Progenitor cell of endocrine pancreas (in vitro differentiated cells): ENCODE measurements at regions not wholly inside any gene's neighbourhood (a gene's known extent, or its start where the extent isn't known, plus 50 kb on each side); places are given as distances from the start of the nearest gene placed in this dataset.
A peak's percentile ranks its signal among the peaks of the same experiment; 100 is the strongest.

ENCODE experiments used
- DNase-seq: peaks from one replicate; pipeline ENCODE4 v3.0.0; 2021; ENCODE audit warnings: low spot score; ENCODE audit not compliant: unreplicated experiment
- H3K27ac Mint-ChIP-seq: 2 replicates; pipeline ENCODE4 v1.8.0; 2021; ENCODE audit warnings: mild to moderate bottlenecking, moderate library complexity, mixed read lengths
- H3K27me3 Mint-ChIP-seq: 2 replicates; pipeline ENCODE4 v1.8.0; 2021; ENCODE audit warnings: mixed read lengths
- H3K36me3 Mint-ChIP-seq: 2 replicates; pipeline ENCODE4 v1.8.0; 2022; ENCODE audit warnings: mixed read lengths; ENCODE audit not compliant: insufficient read depth
- H3K4me1 Mint-ChIP-seq: 2 replicates; pipeline ENCODE4 v1.8.0; 2021; ENCODE audit warnings: low read depth, mixed read lengths
- H3K4me3 Mint-ChIP-seq: 2 replicates; pipeline ENCODE4 v1.8.0; 2021; ENCODE audit warnings: low read depth, mild to moderate bottlenecking, moderate library complexity, mixed read lengths
- H3K9me3 Mint-ChIP-seq: 2 replicates; pipeline ENCODE4 v1.8.0; 2021; ENCODE audit warnings: low read depth, mixed read lengths
- TF ChIP-seq, protein P1 (sequence below): fragments of 200-600 bp; sonication (generic); IDR thresholded peaks from one replicate; pipeline ENCODE4 v1.5.0; 2021; ENCODE audit warnings: antibody characterized with exemption, mild to moderate bottlenecking; ENCODE audit not compliant: unreplicated experiment

DNA sequence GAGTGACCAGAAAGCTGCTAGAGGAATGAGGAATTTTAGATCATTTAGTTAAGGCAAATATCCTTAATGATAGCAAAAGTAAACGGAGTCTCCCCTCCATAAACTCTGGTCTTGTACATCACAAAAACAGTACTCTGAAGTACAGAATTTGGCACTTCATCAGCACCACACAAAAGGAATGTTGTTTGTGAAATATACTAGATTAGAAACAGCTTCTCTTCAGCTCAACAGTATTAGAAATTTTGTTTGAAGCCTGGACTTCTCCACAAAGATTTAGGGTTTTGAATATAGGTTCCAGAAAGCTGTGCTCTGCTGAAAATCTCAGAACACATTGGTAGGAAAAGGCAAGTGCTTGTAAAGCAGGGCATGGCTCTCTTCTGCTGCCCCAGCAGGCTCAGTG, 135.1 kb upstream of the PTGFR start:
- H3K4me3 Mint-ChIP-seq = no peak overlapping the region
- H3K27me3 Mint-ChIP-seq = no peaks in the 10 kb centered on the region
- peaks cover 3% of the 10 kb centered on the region for H3K4me1 Mint-ChIP-seq

DNA sequence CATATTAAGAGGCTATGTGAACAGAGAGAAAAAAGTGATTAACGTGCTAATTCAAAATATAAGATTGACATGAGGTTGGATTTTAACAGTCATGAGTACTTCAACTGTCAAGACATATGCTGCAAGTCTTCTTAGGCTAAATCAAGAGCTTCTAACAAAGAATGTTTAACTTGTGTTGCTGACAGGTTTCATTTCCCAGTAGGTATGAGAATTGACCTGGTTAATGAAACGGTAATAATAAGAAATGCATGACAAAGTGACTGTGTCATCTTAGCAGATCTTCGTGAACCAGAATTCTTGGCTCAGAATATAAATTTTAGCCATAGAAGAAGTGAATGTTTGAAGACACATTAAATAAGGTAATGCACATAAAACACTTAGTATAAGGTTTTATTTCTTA, 132.6 kb upstream of the PTGFR start:
- Mint-ChIP-seq H3K4me3 (no peak overlapping the region), H3K36me3 (no peaks in the 10 kb centered on the region), H3K4me1 (peaks cover 3% of the 10 kb centered on the region), H3K27me3 (no peaks in the 10 kb centered on the region), H3K27ac (no peak overlapping the region), H3K9me3 (no peaks in the 10 kb centered on the region)
- DNase-seq = no peak
- TF ChIP-seq, protein P1, sequence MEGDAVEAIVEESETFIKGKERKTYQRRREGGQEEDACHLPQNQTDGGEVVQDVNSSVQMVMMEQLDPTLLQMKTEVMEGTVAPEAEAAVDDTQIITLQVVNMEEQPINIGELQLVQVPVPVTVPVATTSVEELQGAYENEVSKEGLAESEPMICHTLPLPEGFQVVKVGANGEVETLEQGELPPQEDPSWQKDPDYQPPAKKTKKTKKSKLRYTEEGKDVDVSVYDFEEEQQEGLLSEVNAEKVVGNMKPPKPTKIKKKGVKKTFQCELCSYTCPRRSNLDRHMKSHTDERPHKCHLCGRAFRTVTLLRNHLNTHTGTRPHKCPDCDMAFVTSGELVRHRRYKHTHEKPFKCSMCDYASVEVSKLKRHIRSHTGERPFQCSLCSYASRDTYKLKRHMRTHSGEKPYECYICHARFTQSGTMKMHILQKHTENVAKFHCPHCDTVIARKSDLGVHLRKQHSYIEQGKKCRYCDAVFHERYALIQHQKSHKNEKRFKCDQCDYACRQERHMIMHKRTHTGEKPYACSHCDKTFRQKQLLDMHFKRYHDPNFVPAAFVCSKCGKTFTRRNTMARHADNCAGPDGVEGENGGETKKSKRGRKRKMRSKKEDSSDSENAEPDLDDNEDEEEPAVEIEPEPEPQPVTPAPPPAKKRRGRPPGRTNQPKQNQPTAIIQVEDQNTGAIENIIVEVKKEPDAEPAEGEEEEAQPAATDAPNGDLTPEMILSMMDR = no peak

More for the DNA sequence above, 135.1 kb upstream of the PTGFR start:
- TF ChIP-seq, protein P1 = no peak
- no peaks in the 10 kb centered on the region for H3K36me3 Mint-ChIP-seq
- H3K9me3 Mint-ChIP-seq = no peaks in the 10 kb centered on the region
- peak overlapping the region; percentile 38 for H3K27ac Mint-ChIP-seq
- DNase-seq = no peak

DNA sequence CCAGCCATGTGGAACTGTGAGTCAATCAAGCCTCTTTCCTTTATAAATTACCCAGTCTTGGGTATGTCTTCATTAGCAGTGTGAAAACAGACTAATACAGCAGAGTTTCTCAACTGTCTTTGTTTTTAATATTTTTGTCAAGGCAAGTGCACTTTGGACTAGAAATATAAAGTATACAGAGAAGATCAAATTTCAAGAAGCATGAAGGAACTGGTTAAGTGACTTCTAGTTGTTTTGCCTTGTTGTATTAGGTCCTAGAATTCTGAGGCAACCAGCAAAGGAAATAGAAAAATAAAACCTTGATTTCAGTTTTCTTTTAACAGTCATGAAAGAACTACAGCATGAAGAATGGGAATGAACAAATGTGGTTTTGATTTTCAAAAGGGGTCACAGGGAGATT, 131.1 kb upstream of the PTGFR start:
- H3K4me3 Mint-ChIP-seq = no peak overlapping the region

DNA sequence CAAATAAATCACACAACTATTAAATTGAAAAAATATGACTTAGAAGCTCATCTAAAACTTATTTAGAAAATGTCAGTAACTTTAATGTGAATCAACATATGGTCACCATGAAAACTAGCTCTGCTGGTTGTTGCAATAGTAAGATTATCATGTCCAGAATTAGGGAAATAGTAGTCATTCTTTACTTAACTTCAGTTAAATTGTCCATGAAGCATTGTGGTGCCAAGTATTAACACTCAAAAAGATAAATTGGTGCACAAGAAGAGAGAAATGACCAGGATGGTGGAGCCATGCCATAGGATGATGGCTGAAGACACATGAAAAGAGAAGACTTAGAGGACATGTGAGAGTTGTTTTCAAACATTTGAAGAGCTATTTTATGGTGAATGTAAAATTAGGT, 130.2 kb upstream of the PTGFR start:
- Mint-ChIP-seq H3K36me3 (no peaks in the 10 kb centered on the region), H3K27me3 (no peaks in the 10 kb centered on the region), H3K9me3 (no peaks in the 10 kb centered on the region), H3K4me3 (no peak overlapping the region), H3K4me1 (peaks cover 2% of the 10 kb centered on the region), H3K27ac (no peak overlapping the region)
- DNase-seq = no peak
- TF ChIP-seq, protein P1 = no peak

More for the DNA sequence above, 131.1 kb upstream of the PTGFR start:
- H3K9me3 Mint-ChIP-seq = no peaks in the 10 kb centered on the region
- H3K27ac Mint-ChIP-seq = no peak overlapping the region
- no peak for DNase-seq
- no peaks in the 10 kb centered on the region for H3K27me3 Mint-ChIP-seq
- H3K36me3 Mint-ChIP-seq = no peaks in the 10 kb centered on the region
- H3K4me1 Mint-ChIP-seq = peaks cover 3% of the 10 kb centered on the region
- TF ChIP-seq, protein P1 = no peak

DNA sequence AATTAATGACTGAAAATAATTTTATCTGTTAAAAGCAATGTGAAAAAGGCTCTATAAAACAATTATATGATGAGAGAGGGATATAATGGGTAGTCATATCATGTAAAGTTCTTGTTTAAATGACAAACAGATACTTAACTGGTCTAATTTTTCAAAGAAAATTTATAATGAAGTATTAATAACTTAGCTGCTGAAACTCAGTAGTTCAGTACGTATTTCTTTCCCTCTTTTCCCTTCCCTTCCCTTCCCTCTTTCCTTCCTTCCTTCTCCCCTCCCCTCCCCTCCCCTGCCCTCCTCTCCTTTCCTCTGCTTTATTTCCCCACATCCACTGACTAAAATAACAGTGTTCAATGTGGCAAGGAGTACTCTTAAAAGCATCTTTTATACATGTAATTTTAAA, 123.1 kb upstream of the PTGFR start:
- Mint-ChIP-seq H3K9me3 (no peaks in the 10 kb centered on the region), H3K4me3 (no peak overlapping the region), H3K36me3 (no peaks in the 10 kb centered on the region), H3K4me1 (peaks cover 3% of the 10 kb centered on the region), H3K27me3 (no peaks in the 10 kb centered on the region), H3K27ac (no peak overlapping the region)
- no peak for DNase-seq
- TF ChIP-seq, protein P1 = no peak
